Effector memory CD8-positive, alpha-beta T cell (primary cell): ENCODE measurements at regions not wholly inside any gene's neighbourhood (a gene's known extent, or its start where the extent isn't known, plus 50 kb on each side); places are given as distances from the start of the nearest gene placed in this dataset.

ENCODE experiments used
- ATAC-seq: fragments of 150-1000 bp; cut with Tn5 transposase; replicated peaks from 2 replicates; pipeline ENCODE4 v1.10.0; 2021; ENCODE audit warnings: mild to moderate bottlenecking, moderate library complexity
- DNase-seq, 3 experiments: peaks; one replicate each; pipeline ENCODE4 v3.0.0; 2021
- H3K27ac Mint-ChIP-seq, 2 donors: one replicate each; pipeline ENCODE4 v1.8.0; 2022; ENCODE audit warnings: mild to moderate bottlenecking in 2 of 2, mixed read lengths in 2 of 2, moderate library complexity in 2 of 2
- H3K27me3 Mint-ChIP-seq, 2 donors: one replicate each; pipeline ENCODE4 v1.8.0; 2022; ENCODE audit warnings: mixed read lengths in 2 of 2
- H3K36me3 Mint-ChIP-seq: one replicate; pipeline ENCODE4 v1.8.0; 2022; ENCODE audit warnings: mild to moderate bottlenecking, moderate library complexity, mixed read lengths; ENCODE audit not compliant: insufficient read depth
- H3K4me1 Mint-ChIP-seq, 2 donors: one replicate each; pipeline ENCODE4 v1.8.0; 2022; ENCODE audit warnings: low read depth in 2 of 2, mixed read lengths in 2 of 2
- H3K4me3 Mint-ChIP-seq, 2 donors: one replicate each; pipeline ENCODE4 v1.8.0; 2022; ENCODE audit warnings: mild to moderate bottlenecking in 2 of 2, mixed read lengths in 2 of 2, moderate library complexity in 2 of 2
- H3K9me3 Mint-ChIP-seq, 2 donors: one replicate each; pipeline ENCODE4 v1.8.0; 2022; ENCODE audit warnings: mixed read lengths in 2 of 2

DNA sequence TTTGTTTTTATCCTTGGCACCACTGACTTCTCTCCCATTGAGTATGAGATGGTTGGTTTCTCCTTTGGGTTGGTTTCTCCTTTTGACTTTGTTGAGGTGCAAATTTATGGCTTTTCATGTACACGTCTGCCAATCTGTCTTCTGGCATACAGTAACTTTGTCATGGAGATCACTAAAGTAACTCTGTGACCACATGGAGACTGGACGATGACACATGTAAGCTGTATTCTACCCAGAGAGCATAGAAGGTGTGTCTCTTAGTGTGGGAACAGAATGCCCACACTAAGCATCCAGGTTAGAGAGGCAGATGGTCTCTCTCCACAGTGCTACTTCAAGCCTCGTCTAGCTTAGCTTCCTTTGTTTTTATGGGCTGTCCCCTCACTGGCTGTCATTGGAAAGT lies 897.5 kb downstream of the SUCLG1 start:
- no peaks in the 10 kb centered on the region for H3K27me3 Mint-ChIP-seq
- no peak for DNase-seq

DNA sequence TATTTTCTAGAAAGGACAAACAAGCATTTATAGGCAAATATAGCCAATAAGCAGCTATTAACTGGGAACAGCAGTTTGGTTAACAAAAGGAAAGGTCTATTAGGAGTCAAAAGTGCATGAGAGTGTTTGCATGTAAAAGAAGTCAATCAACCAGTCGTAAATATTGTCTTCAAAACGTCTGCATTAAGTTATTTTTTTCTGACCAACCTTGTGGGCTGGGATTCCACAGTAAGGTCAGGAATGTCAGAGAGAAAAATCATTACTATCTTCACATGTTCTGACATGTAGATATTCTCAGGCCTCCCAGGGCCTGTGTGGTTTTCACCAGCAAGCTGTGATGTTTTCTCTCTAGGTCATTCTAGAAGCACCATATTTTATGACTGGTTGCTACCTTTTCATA lies 922.5 kb downstream of the SUCLG1 start:
- no peaks in the 10 kb centered on the region for H3K27me3 Mint-ChIP-seq
- no peak overlapping the region for H3K27ac Mint-ChIP-seq
- DNase-seq, result no peak
- H3K36me3 Mint-ChIP-seq, result no peaks in the 10 kb centered on the region
- H3K9me3 Mint-ChIP-seq, result peaks cover 0 to 9% of the 10 kb centered on the region in 2 donors
- ATAC-seq, result no peak
- H3K4me3 Mint-ChIP-seq, result no peak overlapping the region
- no peaks in the 10 kb centered on the region for H3K4me1 Mint-ChIP-seq

More for the DNA sequence above, 897.5 kb downstream of the SUCLG1 start:
- Mint-ChIP-seq H3K36me3 (no peaks in the 10 kb centered on the region), H3K4me3 (no peak overlapping the region), H3K27ac (no peak overlapping the region), H3K9me3 (peaks cover 5 to 10% of the 10 kb centered on the region in 2 donors), H3K4me1 (no peaks in the 10 kb centered on the region)
- no peak for ATAC-seq

DNA sequence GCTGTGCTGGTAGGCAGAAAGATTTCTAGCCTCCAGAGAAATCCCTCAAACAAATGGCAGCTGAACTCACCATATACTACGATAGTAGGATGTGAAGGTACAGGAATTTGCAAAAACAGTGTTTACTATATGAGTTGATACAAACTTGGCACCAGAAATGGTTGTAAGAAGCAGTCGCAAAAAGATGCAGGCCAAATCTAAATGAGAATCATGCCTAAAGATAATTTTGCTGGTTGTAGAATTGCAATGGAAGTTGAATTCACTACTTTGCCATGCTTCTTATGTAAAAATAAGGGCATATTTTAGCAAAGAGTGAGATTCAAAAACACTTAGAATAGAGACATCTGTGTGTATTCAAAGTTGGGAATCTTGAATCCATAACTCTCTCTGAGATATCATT lies 924.7 kb downstream of the SUCLG1 start:
- DNase-seq (no peak), ATAC-seq (no peak)
- Mint-ChIP-seq H3K4me3 (no peak overlapping the region), H3K36me3 (no peaks in the 10 kb centered on the region), H3K27ac (no peak overlapping the region), H3K9me3 (peaks cover 0 to 10% of the 10 kb centered on the region in 2 donors), H3K27me3 (no peaks in the 10 kb centered on the region), H3K4me1 (no peaks in the 10 kb centered on the region)

DNA sequence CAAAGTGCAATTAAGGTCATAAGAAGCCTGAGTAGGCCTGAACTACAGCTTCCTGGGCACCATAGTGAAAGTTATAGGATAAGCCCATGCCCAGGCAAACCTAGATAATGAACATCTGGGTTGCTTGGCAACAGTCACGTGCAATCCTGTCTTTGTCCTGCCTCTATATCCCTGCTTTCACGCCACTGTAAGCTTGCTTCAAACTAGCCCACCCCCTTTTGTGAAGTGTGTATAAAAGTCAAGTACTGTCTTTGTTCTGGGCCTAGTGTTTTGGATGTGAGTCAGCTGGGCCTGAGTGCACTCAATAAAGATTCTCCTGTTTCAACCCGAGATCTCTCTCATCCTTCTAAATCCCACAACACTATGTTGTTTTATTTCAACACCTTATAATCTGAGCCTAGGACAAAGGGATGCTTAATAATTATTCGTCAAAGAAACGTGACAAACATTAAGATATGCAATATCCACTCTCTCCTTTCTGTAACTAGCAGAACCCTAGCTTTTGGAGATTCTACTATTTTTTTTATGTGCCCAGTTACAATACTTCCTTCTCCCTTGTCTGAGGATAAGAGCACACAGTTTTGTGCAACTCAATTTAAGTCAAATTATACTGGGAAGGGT lies 927.8 kb downstream of the SUCLG1 start:
- Mint-ChIP-seq H3K27me3 (no peaks in the 10 kb centered on the region), H3K4me1 (no peaks in the 10 kb centered on the region), H3K9me3 (peaks cover 7 to 11% of the 10 kb centered on the region in 2 donors), H3K36me3 (no peaks in the 10 kb centered on the region), H3K4me3 (no peak overlapping the region), H3K27ac (no peak overlapping the region)
- DNase-seq (no peak), ATAC-seq (no peak)

DNA sequence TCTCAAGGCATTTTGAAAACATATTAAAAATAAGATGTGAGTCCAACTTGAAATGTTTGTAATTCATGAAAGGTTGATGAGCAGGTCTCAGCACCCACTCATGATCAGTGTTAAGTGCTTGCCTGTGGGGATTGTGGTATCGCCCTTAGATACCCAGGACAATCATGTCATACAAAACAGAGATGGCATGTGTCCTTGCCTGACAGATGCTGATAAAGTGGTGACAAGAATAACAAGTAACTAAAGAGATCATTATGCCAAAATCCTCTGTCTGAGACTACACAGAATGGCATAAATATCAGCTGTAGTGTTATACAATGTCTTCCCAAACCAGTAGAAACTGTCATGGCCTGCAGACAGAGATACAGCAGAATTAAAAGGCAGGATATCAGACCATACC lies 930.3 kb downstream of the SUCLG1 start:
- ATAC-seq, result no peak
- Mint-ChIP-seq H3K27me3 (no peaks in the 10 kb centered on the region), H3K4me3 (no peak overlapping the region), H3K9me3 (peaks cover 7 to 14% of the 10 kb centered on the region in 2 donors), H3K4me1 (no peaks in the 10 kb centered on the region), H3K36me3 (no peaks in the 10 kb centered on the region), H3K27ac (no peak overlapping the region)
- no peak for DNase-seq

DNA sequence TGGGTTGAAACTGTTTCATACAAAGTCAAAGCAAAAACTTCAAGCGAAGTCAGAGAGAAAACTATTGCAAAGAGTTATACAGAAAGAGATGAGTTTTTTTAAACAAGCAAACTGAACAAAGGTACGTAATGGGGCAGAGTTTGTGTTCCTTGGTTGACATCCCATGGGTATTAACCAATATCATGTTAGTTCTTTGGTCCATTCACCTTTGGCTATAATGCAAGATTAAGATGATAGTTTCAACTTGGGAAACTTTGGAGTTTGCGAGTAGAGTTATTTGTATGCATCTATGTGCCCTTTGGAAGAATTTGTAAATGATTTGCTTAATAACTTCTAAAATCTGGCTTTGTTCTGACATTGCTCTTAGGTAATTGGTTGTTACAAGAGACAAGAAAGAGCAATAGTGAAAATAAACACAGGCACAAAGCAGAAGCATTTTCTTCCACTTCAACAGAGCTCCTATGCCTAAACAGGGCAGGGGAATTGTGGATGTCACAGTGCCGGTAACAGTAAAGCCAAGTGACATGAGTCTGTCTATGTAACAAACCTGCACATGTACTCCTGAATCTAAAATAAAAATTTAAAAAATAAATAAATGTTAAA lies 936.1 kb downstream of the SUCLG1 start:
- no peak overlapping the region for H3K4me3 Mint-ChIP-seq
- no peaks in the 10 kb centered on the region for H3K4me1 Mint-ChIP-seq
- DNase-seq, result no peak
- H3K27ac Mint-ChIP-seq, result no peak overlapping the region
- H3K9me3 Mint-ChIP-seq, result peaks cover 0 to 8% of the 10 kb centered on the region in 2 donors
- no peak for ATAC-seq
- no peaks in the 10 kb centered on the region for H3K36me3 Mint-ChIP-seq
- H3K27me3 Mint-ChIP-seq, result no peaks in the 10 kb centered on the region

DNA sequence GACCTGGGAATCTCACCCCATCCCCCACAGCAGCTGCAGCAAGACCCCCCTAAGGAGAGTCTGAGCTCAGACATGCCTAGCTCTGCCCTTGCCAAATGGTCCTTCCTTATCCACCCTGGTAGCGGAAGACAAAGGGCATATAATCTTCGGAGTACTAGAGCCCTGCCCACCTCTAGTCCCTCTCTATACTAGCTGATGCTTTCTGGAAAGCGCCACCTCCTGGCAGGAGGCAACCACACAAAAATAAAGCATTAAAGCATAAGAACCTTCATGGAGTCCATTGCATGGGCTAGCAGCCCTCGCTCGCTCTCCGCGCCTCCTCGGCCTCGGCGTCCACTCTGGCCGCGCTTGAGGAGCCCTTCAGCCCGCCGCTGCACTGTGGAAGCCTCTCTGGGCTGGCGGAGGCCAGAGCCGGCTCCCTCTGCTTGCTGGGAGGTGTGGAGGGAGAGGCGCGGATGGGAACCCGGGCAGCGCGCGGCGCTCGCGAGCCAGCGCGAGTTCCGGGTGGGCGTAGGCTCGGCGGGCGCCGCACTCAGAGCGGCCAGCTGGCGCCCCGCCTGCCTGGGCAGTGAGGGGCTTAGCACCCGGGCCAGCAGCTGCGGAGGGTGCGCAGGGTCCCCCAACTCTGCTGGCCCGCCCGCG lies 941.2 kb downstream of the SUCLG1 start:
- Mint-ChIP-seq H3K4me1 (no peaks in the 10 kb centered on the region), H3K27ac (no peak overlapping the region), H3K9me3 (peaks cover 0 to 20% of the 10 kb centered on the region in 2 donors), H3K4me3 (no peak overlapping the region), H3K27me3 (no peaks in the 10 kb centered on the region), H3K36me3 (no peaks in the 10 kb centered on the region)
- ATAC-seq, result no peak
- no peak for DNase-seq

DNA sequence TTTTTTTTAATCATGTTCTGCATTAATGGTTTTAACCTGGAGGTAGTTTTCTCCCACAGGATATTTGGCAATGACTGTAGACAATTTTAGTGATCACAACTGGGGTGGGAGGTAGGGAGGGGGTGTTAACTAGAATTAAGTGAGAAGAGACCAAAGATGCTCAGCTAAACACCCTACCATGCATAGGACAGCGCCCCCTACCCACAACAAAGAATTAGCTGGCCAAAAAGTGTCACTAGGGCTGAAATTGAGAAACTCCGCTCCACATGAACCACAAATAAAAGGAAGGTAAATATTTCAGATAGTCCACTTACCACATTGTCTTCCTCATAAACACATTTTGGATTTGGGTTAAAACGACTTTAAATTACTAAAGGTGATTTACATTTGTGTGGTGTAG lies 942.6 kb downstream of the SUCLG1 start:
- ATAC-seq, result no peak
- Mint-ChIP-seq H3K27ac (no peak overlapping the region), H3K9me3 (peaks cover 0 to 17% of the 10 kb centered on the region in 2 donors), H3K36me3 (no peaks in the 10 kb centered on the region), H3K4me3 (no peak overlapping the region), H3K4me1 (no peaks in the 10 kb centered on the region), H3K27me3 (no peaks in the 10 kb centered on the region)
- DNase-seq, result no peak

DNA sequence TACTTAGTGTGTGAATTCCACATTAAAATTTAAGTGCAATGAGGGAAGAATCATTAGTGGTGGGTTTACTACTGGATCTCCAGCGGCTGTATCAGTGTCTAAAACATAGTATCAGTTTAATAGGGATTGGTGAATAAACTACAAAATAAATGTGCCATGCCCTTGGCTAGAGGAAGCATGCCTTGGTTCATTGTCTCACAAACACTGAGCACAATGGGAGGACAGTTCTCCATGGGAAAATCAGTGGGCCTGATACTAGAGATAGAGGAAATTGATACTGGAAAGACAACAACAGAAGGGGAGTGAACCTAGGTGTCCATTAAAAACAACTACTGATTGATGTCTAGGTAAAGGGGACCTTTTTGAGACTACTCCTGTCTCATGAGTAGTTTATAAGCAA lies 971.6 kb downstream of the SUCLG1 start:
- peaks cover 0 to 5% of the 10 kb centered on the region in 2 donors for H3K9me3 Mint-ChIP-seq
- ATAC-seq, result no peak
- no peak overlapping the region for H3K27ac Mint-ChIP-seq

DNA sequence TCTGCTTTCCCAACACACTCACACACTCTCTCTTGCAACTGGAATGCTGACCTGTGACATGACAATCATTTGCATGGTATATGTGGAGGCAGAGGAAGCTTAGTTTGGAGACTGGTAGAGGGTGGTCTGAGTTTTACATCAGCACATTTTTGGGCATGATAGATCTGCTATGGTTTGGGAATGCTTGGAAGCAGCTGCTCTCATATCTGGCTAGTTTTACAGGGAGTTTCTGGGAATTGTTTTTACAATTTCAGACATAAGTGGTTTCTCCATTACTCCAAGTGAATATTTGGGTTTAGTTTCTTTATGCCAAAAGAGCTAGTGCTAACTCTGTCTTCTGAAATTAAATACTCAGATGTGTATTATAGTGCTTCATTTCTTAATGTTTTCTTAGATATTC lies 977.6 kb downstream of the SUCLG1 start:
- Mint-ChIP-seq H3K27ac (no peak overlapping the region), H3K36me3 (no peaks in the 10 kb centered on the region), H3K4me1 (no peaks in the 10 kb centered on the region), H3K27me3 (no peaks in the 10 kb centered on the region), H3K9me3 (peaks cover 4 to 11% of the 10 kb centered on the region in 2 donors), H3K4me3 (no peak overlapping the region)
- ATAC-seq, result no peak
- no peak for DNase-seq

More for the DNA sequence above, 971.6 kb downstream of the SUCLG1 start:
- Mint-ChIP-seq H3K4me3 (no peak overlapping the region), H3K4me1 (no peaks in the 10 kb centered on the region), H3K27me3 (no peaks in the 10 kb centered on the region), H3K36me3 (no peaks in the 10 kb centered on the region)
- no peak for DNase-seq

DNA sequence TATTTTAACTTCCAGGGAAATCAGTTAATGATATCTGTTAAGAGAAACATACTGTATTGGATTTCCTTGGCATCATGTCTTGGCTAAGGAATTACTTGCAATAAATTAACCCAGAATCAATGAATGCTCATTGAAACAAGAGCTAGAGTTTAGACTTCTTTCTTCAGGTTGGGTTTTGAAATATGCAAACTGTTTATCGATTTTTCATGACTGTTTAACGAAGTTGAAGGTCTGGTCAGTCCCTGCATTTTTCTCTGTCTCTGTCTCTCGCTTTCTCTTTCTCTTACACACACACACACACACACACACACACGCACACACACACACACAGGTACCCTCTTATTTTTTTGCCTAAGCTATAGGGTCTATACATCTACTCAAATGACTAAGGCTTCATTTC lies 981.0 kb downstream of the SUCLG1 start:
- Mint-ChIP-seq H3K4me1 (no peaks in the 10 kb centered on the region), H3K36me3 (no peaks in the 10 kb centered on the region), H3K27ac (no peak overlapping the region), H3K9me3 (peaks cover 4 to 7% of the 10 kb centered on the region in 2 donors), H3K4me3 (no peak overlapping the region), H3K27me3 (no peaks in the 10 kb centered on the region)
- DNase-seq (no peak), ATAC-seq (no peak)

DNA sequence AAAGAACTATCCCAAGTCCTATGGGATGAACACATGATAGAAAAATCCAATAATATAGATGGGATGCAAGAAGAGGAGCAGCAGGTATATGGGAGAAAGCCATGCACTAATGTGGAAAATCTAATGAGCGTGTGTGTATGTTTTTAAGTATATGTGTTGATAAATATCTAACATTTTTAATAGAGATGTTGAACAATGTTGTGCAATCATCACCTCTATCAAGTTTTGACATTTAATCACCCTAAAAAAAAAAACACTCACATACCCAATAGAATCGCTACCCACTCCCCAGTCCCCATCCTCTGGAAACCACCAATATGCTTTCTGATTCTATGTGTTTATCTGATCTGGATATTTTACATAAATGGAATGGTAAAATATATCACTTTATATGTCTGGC lies 983.7 kb downstream of the SUCLG1 start:
- no peak for ATAC-seq
- Mint-ChIP-seq H3K9me3 (peaks cover 1 to 19% of the 10 kb centered on the region in 2 donors), H3K27me3 (no peaks in the 10 kb centered on the region), H3K36me3 (no peaks in the 10 kb centered on the region), H3K4me3 (no peak overlapping the region), H3K4me1 (no peaks in the 10 kb centered on the region), H3K27ac (no peak overlapping the region)
- no peak for DNase-seq

DNA sequence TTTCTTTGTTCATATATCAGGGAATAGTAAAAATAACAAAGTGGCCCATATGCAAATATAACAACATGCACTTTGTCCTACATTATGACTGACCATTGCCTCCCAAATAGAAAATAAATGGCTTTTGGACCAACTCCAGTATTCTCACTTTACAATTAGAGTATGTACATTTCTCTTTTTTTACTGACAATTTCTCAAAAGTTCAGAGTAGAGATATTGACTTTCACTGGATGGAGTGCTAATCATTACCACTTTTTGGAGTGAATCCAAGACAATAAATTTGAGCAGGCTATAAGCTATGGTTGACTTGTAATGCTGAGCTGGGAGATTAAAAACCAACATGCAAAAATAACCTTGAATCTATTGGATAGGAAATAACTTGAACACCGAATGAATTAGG lies 987.4 kb downstream of the SUCLG1 start:
- H3K27ac Mint-ChIP-seq, result no peak overlapping the region
- H3K9me3 Mint-ChIP-seq, result peaks cover 8 to 29% of the 10 kb centered on the region in 2 donors
- H3K36me3 Mint-ChIP-seq, result no peaks in the 10 kb centered on the region
- no peaks in the 10 kb centered on the region for H3K27me3 Mint-ChIP-seq
- H3K4me1 Mint-ChIP-seq, result no peaks in the 10 kb centered on the region
- DNase-seq, result no peak
- no peak for ATAC-seq
- H3K4me3 Mint-ChIP-seq, result no peak overlapping the region

DNA sequence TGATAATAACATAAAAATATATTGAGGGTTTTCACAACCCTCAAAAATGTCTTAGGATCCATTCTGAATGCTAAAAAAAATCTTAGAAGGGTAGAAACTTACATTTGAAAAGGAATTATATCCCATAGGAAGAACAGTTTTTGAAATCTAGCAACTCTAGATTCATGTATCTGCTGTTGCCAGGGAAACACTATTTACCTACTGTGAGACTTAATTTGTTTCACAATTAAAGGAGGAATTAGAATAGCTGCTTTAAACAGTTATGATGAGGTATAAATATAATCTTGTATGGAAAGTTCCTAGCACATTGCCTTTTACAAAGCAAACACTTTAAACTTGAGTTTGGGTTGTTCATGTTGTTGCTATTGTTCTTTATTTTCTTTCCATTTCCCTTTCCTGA lies 988.2 kb downstream of the SUCLG1 start:
- ATAC-seq (no peak), DNase-seq (no peak)
- H3K4me3 Mint-ChIP-seq, result no peak overlapping the region
- H3K27me3 Mint-ChIP-seq, result no peaks in the 10 kb centered on the region
- no peaks in the 10 kb centered on the region for H3K36me3 Mint-ChIP-seq
- no peak overlapping the region for H3K27ac Mint-ChIP-seq
- no peaks in the 10 kb centered on the region for H3K4me1 Mint-ChIP-seq
- peaks cover 8 to 26% of the 10 kb centered on the region in 2 donors for H3K9me3 Mint-ChIP-seq
